ENCODE measurements at regions not wholly inside any gene's neighbourhood (a gene's known extent, or its start where the extent isn't known, plus 50 kb on each side); places are given as distances from the start of the nearest gene placed in this dataset.

GRCh38 chr18:11309172-11309571 is 159.8 kb upstream of the PIEZO2 start:
- no peak for DNase-seq

GRCh38 chr18:11308499-11308898 is 159.1 kb upstream of the PIEZO2 start:
- DNase-seq: no peak

- no peak for DNase-seq
Observed at GRCh38 chr18:11307716-11308115, 158.3 kb upstream of the PIEZO2 start.

DNA sequence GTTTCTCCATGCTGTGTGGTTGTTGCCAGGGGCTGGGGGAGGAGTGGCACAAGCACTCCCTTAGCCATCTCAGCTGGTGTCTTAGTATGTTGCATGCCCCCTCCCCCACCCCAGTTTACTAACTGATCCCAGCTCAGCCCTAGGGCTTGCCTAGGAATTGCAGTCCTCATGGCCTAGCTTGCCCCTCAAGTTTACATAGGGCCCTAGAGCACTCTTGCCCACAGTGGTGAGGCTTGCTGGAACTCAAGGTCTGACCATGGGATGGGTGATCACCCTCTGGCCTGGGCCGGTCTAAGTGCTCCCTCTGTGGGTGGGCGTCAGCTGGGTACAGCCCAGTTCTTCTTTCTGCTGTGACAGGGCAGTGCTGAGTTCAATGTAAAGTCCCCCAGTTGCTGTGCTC is 156.1 kb upstream of the PIEZO2 start:
- DNase-seq: no peak

- no peak for DNase-seq
Observed at GRCh38 chr18:11304928-11305327, 155.6 kb upstream of the PIEZO2 start.

DNA sequence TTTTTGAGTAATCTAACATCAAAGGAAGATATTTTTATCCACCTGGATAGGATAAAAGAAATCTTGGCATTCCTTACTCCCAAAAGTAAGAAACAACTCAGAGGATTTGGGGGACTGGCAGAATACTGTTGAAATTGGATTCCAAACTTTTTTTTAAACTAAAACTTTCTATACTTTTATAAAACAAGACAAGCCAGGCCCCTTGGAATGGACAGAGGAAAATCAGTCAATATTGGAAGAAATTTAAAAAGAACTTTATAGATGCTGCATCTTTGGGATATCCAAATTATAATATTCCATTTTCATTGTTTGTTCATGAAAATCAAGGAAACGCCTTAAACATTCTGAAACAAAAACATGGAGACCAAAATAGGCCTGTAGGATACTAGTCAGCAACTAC is 147.6 kb upstream of the PIEZO2 start:
- DNase-seq: no peak

DNA sequence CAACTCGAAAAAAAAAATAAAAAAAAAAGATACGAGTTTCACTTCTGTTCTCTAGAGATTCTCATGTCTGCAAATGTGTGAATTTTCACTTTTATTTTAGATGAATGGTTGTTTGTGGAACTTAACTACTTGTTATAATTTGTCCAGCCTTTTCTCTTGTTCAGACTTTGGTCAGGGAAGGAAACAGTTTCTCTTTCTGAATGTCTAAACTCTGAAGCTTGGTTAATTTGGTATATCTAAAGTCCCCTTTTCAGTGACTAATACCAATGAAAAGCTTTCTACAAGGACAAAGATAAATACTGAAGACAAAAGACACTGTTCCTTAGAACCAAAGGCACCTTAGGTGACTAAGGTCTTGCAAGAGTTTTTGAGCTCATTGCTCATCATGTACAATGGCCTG is 144.4 kb upstream of the PIEZO2 start:
- no peak for DNase-seq

GRCh38 chr18:11290786-11291185 is 141.4 kb upstream of the PIEZO2 start:
- DNase-seq: no peak

GRCh38 chr18:11289248-11289647 is 139.9 kb upstream of the PIEZO2 start:
- no peak for DNase-seq

GRCh38 chr18:11288401-11288800 is 139.0 kb upstream of the PIEZO2 start:
- DNase-seq: no peak

GRCh38 chr18:11286431-11286830 is 137.1 kb upstream of the PIEZO2 start:
- no peak for DNase-seq

GRCh38 chr18:11284811-11285210 is 135.4 kb upstream of the PIEZO2 start:
- DNase-seq: no peak

- no peak for DNase-seq
Observed at GRCh38 chr18:11284349-11284748, 135.0 kb upstream of the PIEZO2 start.

- DNase-seq: no peak
Observed at GRCh38 chr18:11283479-11284161, 134.3 kb upstream of the PIEZO2 start.

DNA sequence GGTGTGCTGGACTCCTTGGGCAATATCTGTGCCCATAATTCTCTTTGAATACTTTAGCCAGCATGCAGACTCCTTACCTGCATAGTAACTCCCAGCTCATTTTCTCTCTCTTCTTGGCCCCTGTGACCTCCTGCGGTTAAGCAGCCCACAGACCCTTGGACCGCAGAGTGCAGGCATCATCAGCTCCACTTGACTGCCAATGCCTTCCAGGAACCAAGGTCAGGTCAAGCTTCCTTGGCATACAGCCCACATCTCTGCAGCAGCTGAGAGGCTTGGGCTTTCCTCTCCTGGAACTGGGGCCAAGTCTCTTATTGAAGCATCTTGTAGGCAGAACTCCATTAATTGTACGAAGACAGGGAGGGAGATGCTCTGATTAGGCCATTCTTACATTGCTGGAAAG is 130.1 kb upstream of the PIEZO2 start:
- no peak for DNase-seq

GRCh38 chr18:11276678-11277077 is 127.3 kb upstream of the PIEZO2 start:
- no peak for DNase-seq

GRCh38 chr18:11274144-11274794 is 124.9 kb upstream of the PIEZO2 start:
- DNase-seq: no peak

- no peak for DNase-seq
Observed at GRCh38 chr18:11272516-11272915, 123.1 kb upstream of the PIEZO2 start.

- no peak for DNase-seq
Observed at GRCh38 chr18:11271954-11272353, 122.6 kb upstream of the PIEZO2 start.

- no peak for DNase-seq
Observed at GRCh38 chr18:11269257-11269656, 119.9 kb upstream of the PIEZO2 start.

DNA sequence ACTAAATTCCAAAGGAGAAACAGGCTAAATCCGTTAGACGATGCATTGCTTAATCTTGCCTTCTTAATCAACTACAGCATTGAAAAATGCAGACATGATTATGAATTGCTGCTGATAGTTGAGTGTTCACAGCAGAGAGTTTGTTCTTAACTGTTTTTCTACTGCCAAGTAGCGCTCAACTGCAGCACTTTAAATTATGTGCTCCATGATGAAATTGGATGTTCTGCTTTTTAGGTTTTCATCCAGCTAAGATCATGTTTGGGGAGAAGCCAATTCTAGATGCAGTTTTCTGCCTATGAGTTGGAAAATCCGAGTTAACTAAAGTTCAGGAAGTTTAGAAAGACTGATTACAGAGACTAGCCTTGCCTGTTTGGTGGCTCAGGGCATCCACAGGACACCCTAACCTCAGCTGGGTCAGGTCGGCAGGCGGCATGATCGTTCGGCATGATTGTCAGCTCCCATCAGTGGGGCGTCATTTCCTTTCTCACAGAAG is 119.4 kb upstream of the PIEZO2 start:
- DNase-seq: no peak

DNA sequence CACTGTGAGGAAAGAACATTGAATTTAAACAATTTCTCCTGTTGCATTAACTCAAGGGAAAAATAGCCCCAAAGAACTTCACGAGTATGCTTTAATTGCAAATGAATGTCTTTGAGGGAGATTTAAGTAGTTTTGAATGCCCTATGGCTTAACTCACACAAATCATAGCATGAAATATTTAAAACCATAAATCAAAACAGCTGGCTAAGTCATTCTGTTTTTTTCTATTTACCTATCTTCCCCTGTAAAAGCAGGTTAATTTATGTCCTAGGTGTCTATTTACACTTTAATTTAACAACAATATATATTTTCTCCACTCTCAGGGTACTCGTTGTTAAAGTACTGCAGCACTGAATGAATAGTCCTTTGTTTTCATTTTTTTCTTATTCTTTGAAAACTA is 118.8 kb upstream of the PIEZO2 start:
- no peak for DNase-seq

GRCh38 chr18:11266781-11267480 is 117.6 kb upstream of the PIEZO2 start:
- no peak for DNase-seq

DNA sequence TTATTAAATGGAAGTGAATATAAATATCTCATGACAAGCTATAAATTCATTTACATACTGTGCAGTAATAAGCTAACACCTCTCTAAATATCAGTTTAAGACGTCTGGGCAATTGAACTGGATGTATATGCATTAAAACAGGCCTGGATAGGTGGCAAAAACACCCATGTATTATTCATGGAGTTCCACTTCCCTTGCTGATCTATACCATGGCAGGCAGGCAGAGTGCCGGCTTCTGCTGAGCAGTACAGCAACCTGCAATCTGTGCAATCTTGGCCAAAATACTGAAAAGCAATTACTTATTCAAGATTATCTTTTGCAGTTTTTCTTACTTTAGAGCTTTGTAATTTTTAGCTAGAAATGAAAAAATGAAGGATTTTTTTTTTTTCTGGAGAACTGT is 112.1 kb upstream of the PIEZO2 start:
- no peak for DNase-seq
